Hematopoietic multipotent progenitor cell treated with erythropoietin and hydrocortisone succinate and interleukin-3 and kit ligand, for 6 days (in vitro differentiated cells): ENCODE measurements at regions not wholly inside any gene's neighbourhood (a gene's known extent, or its start where the extent isn't known, plus 50 kb on each side); places are given as distances from the start of the nearest gene placed in this dataset.
A peak's percentile ranks its signal among the peaks of the same experiment; 100 is the strongest.

ENCODE experiments used
- DNase-seq: peaks from one replicate; pipeline ENCODE4 v3.0.0-alpha.2; 2015

DNA sequence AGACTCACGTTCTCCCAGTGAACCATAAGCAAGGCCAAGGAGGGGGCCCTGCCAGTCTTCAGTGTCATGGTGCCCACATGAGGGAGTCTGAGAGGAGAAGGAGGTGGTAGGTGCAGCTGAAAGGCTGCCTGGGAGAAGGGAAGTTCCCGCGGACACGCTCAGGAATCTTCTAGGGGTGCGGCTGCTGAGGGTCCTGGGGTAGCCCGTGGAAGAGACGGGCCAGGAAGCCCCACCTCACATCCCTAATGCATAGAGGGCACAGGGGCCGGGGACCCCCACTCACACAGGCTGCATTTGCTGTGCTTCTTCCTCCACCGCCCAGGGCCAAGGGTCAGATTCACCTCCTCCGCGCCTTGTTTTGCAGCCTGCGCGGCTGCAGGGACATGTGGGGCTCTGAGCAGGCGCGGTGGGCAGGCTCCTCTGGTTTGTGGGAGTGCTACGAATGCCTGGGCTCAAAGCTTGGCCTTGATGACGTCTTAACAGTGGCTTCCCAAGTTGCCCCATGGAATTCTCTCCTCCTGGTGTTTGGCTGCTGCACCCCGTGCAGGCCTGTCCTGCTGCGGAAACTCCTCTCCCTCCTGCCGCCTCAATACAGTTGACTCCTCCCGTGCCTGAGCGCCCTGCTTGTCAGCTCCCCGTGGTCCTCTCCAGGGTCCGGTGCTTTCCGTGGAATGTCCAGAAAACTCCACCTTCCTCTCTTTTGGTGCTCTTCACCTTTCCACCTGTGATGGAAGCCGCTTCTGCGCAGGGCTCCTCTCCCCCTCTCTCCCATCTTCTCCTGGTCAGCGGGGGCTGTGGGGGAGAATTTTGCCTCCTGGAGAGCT, 95.7 kb downstream of the VAPA start:
- no peak for DNase-seq

DNA sequence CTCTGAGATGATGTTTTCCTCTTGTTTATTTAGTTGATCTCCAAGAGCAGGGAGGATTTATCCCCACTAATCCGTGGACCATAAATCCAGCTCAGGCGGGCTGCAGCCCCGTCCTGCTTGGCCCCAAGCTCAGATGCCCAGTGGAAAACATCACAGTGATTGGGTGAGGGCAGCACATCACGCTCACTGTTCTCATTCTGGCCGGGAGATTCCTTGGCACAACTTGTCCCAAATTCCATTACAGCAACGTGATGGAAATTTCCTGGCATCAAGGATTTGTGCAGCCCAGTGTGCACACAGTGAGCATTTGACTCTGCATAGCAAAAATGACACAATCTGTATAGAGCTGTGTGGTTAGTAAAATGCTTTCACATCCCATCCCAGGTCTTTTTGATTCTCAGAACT, 96.8 kb downstream of the VAPA start:
- DNase-seq: no peak

DNA sequence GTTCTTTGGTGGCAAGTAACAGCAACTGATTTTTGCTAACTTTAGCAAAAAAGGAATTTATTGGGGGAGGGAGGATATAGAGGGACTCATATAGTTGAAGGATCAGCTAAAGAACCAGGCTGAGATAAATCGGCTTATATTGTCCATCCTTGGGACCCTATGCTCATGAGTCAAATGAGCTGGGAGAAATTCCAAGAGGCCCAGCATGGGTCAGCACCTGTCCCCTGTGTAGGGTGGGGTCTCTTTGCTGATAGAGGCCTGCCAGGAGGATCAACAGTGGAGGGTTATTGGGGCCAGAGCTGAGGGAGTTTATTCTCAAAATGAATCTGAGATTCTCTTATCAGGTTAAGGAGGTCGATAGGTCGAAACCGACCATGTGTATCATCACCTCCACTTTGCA, 97.2 kb downstream of the VAPA start:
- DNase-seq: no peak

DNA sequence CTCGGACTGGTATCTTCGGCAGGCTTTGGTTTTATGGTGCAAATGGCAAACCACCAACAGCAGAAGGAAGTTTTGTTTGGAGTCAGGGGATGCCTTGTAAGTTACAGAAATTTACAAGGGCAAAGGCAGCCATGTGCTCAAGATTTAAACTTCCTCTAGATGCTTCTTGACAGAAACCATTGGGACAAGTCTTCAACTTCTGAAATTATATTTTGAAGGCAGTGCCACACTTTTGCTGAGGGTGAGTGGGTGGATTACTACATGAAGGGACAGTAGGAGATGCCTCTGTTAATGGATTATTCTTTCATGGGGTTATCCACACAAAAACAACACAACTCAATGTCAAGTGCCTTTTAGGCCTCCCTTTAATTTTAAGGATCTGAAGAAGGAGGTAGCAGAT, 97.9 kb downstream of the VAPA start:
- no peak for DNase-seq

DNA sequence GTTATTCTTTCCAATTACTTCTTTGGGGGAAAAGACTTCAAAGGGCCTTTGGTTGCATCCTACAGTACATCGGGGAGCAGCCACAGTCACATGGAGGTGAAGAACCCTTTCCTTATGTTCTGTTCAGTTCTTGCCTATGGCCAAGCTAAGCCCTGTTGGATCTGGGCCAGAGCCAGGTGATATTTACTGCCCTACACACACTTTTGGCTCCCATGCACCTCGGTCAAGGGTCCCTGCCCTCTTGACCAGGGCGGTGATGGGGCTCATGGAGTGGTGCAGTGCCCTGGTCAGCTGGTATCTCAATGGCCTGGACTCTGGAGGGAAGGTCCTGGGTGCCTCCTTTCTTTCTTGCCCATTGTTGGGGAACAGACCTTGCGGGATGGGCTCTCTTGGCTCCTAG, 98.7 kb downstream of the VAPA start:
- DNase-seq: no peak

DNA sequence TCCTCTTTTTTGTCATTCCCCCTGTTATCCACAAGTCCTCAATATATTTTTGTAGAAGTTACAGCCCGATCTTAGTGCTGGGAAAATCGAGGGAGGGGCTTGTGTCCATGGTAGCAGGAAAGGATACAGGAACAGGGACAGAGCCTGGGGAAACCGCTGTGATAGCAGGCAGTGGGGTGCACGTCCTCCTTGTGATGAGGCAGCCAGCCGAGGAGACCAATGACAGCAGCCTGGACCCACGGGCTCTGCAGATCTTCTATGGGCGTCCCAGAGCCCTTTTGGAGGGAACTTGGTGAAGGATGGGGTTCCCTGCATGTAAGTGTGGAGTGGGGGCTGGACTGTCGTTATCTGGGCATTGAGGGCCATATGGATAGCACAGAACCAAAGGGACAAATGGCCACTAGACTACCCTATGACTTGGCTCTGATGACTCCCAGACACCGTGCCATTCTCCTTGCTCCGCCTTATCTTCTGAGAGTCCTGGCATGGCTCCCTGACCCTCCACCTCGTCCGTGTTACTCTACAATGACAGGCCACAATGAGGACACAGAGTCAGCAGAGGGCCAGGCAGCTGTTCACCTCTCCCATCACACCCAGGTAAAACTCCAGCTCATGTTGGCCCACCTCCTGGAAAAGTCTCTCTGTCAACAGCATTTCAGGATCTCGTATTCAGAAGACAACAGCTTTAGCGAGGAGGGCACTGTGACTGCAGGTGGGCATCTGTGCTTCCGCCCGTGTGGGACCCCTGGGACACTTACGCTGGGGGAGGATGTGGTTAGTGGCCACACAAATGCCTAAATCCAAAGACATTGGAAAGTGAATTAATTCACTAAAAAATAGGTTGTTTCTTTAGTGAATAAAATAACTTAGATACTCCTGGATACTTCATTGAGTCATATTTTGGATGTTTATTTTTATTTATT, 100.1 kb downstream of the VAPA start:
- DNase-seq: no peak

DNA sequence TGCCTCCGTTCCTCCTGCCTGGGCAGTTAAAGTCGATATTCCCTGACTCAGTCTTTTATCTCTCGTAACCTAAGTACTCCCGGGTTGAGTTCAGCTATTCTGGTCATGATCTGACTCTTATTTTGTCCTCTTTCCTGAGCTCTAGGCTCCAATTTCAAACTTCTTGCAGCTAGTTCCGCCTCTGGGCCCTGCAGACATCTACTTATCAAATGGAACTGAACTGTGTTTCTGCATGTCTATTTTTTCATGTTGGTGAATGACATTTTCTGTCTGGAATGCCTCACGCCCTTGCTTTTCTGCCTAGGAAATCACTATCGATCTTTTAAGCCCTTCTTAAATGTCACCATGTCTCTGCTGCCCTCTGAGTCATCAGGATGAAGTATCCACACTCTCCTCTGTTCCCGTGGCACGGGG, 101.5 kb downstream of the VAPA start:
- no peak for DNase-seq

DNA sequence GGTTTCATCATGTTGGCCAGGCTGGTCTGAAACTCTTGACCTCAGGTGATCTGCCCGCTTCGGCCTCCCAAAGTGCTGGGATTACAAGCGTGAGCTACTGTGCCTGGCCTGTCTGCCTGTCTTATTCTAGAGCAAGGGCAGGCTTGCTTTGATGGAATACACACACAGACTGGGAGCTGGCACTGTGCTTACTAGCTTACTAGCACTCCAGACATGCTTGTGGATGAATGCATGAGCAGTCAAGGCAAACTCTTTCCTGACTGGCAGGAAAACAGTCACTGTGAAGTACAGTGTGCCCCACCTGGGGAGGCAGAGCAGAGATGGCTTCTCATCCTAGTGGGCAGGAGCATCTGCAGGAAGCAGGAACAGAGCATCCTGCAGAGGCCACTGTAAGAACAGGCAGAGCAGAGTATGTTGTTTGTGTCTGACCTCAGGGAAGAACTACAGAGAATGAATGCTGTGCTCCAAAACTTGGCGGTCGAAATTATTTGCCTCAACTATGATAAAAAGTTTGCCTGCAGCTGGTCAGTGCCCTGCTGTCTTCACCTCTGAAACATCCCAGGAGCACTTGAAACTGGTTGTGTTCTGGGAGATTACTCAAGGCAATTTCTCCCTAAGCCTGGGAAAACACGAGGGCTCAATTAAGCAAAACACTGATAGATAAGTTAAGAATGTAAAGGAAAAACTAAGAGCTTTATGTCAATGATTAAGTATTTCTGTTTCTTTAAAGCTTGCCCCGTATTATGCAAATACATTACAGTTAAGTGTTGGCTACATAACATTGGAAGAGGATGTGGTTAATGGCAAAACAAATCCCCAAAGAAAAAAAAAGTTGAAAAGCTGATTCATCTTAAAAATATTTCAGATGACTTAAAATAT, 102.4 kb downstream of the VAPA start:
- DNase-seq: no peak

DNA sequence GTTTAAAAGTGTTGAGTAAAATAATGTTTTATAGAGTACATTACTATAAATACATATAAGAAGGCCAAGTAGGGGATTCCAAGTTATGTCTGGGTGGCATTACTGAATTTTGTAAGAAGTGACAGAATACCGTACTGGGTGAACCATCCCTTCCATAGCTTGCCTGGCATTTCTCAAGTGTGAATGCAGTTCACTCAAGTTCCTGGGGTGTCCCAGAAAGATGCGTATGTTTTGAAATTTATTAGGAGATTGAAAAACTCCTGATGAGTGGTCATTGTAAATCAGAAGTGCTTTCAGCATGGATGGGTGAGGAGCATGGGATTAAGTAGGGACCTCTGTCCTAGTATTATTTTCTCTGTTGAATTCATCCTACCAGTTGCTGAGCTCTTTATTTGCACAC, 103.2 kb downstream of the VAPA start:
- no peak for DNase-seq

DNA sequence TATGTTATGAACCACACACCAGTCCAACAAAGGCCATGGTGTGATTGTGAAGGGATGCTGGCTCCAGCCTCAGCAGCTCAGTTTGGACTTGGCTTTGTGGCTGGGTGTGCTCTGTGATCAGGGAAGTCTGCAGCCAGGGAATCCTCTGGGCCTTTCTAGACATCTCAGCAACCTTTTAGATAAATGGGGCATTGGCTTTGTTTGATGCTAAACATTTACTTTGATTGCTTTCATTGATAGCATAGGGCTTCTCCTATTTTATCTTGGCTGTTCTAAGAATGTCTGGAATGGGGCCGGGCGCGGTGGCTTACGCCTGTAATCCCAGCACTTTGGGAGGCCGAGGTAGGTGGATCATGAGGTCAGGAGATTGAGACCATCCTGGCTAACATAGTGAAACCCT, 104.5 kb downstream of the VAPA start:
- DNase-seq: no peak

DNA sequence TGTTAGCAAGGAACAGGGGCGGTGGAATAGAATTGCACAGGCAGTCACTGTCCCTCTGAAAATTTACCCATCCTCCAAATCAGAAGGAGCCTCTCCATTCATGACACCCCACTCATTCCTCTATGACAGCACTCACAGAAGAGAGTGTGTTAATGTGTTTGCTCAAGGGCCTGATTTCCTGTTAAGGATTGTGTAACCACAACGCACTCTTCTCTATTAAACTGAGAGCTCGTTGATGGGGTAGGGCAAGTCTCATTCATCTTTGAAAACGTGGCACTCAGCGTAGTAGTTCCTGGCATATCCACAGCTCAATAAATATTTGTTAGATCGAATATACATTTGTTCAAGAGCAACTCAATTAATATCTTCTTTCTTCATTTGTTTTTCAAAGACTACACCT, 106.4 kb downstream of the VAPA start:
- DNase-seq: peak; percentile 47

DNA sequence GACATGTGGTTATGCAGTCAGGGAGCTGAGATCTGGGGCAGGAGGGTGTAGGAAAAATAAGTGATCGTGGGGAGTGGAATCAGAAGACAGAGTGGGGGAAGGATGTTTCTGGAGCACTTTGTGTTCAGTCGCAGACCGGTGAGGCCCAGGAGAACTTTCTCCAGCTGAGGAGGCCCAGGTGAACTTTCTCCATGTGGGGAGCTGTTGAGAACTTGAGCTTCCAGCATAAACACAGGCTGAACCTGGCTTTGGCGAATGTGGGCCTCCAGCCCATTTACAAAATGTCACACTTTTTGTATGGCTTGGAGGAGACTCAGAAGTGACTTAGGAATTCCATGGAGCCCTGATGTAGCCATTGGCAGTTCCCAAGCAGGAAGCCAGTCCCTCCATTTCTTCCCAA, 108.5 kb downstream of the VAPA start:
- no peak for DNase-seq

DNA sequence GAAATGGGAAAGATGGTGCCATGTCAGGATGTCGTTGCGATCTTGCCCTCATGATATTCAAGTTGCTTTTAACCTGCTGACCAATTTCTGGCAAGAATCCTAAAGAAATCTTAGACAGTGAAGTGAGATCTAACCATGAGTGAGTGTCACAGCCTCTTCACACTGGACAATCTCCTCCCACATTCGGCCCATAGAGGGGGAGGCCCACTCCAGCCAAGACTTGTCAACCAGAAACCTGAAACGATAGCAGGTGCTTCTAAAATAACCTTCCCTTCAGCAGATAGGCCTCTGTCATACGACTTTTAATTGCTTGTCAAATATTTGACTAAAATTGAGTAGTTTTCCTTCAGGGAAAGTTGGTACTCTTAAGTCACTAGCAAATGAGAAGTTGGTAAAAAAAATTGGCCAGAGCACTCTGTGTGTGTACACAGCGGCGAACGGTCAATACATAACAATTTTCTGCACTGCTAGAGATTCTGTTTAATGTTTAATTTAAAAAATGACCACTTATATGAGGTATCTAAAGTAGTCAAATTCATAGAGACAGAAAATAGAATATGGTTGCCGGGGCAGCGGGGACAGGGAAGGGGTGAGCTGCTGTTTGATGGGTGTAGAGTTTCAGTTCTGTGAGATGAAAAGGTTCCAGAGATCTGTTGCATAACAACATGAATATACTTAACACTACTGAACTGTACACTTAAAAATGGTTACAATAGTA, 110.2 kb downstream of the VAPA start:
- DNase-seq: no peak

DNA sequence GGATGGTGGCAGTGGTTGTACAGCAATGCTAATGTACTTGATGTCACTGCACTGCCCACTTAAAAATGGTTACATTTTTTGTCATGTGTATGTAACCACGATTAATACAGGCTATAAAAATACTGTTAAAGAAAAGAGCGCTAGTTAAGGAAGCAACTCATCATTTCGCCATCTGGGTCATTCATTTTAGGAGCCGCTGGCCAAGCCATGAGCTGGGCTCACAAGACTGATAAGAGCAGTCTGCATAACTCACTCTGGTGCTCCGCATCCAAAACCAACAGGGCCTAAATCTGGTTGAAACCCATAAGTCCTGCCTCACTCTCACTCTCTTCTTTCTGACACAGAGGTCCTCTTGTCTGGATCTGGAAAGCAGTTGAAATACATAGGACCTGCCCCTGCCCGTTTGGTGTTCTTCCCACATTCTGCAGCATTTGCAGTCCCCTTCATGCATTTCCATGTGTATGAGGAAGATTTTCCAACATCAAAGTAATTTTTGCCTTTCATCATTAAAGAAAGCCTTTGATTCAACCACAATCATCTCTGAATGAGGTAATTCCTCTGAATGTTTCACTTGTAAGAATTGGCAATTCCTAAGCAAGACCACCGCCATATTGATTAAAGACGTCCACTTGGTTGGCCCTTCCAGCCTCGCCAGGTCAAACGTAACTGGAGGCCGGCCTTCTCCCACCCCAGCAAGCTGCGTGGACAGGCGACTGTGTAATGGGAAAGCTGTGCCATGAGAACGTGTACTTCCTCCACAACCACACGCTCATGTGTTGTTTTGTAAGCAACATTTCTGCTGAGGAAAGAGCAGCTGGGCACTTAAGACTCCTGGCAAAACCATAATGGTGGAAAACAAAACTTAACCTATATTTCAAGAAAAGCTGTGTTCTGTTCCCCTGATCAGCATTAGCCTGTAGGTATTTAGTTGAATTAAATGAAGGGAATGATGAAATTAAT, 112.2 kb downstream of the VAPA start:
- DNase-seq: no peak

DNA sequence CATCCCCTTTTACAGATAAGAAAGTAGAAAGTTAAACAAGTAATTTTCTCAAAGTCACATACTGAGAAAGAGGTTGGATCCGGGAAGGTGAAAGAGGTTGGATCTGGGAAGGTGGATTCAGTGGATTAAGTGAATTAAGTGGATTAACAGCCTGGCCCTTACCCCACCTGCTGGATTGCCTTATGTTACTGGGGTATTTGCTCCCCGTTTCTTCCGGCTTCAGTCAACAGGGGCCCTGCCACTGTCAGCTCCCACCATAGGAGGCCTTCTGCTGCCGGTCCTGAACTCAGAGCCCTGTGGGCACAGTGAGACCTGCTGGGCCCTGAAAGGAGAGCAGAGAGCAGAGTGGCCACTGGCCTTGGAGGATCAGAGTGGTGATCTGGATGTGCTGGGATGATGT, 113.2 kb downstream of the VAPA start:
- DNase-seq: no peak

DNA sequence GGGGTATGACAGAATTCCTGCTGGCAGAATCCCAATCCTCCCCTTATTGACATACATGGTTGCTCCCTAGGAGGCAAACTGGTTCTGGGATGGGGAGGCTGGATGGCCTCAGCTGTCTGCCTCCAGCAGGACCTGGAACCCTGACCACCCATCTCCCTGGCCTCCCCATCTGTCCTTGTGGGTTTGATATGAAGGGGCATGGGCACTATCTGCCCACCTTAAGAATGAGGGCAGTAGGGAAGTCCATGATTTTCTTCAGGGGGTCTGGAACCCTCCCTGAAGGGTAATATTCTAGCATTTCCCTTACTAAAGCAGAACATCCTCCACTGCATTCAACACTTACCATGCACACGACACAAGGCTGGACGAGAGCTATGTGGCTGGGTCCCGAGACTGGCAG, 113.6 kb downstream of the VAPA start:
- DNase-seq: no peak

DNA sequence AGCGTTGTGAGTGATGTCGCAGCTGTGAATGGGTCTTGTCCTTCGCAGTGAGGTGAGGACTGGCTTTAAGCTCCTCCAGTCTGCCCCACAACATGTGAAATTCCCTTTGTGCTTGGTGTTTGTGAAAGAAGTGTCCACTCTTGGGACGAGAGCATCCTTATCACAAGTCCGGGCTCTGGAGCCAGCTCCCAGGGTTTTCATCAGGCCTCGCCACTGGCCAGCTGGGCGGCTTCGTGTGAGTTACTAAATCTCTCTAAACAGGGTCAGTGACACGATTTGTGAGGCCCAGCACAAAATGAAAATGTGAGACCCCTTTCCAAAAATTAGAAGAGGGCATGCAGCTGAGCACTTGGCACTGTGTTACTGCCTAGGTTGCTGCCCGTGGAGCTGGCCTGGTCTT, 115.9 kb downstream of the VAPA start:
- DNase-seq: no peak

DNA sequence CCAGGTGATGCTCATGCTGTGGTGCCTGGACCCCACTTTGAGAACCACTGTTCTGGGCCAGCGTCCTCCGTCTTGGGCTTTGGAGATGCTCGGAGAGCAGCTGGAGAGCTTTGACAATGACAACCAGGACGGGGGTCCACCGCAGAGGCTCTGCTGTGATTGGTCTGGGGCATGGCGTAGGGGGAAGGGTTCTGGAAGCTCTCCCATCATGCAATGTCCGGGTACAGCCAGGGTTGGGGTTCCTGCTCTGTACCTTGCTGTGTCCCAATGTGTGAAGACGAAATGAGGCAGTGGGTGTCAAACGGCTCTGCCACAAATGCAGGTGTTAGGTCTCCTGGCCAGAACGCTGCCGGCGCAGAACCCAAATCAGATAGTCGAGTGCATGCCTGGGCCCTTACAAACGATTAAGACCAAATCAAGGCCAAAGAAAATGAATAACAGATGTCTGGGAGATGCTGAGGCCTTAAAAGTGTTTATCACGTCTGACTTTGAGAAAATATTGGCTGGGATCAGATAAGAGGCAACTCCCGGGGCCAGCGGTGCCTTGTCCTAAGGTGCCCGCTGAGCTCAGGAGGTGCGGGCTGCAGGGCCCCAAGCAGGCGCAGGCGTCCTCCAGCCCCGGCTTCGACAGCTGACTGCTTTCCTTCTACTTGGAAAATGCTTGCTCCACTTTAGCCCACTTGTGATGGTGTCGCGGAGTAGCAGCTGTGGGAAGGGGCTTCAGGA, 117.2 kb downstream of the VAPA start:
- no peak for DNase-seq

DNA sequence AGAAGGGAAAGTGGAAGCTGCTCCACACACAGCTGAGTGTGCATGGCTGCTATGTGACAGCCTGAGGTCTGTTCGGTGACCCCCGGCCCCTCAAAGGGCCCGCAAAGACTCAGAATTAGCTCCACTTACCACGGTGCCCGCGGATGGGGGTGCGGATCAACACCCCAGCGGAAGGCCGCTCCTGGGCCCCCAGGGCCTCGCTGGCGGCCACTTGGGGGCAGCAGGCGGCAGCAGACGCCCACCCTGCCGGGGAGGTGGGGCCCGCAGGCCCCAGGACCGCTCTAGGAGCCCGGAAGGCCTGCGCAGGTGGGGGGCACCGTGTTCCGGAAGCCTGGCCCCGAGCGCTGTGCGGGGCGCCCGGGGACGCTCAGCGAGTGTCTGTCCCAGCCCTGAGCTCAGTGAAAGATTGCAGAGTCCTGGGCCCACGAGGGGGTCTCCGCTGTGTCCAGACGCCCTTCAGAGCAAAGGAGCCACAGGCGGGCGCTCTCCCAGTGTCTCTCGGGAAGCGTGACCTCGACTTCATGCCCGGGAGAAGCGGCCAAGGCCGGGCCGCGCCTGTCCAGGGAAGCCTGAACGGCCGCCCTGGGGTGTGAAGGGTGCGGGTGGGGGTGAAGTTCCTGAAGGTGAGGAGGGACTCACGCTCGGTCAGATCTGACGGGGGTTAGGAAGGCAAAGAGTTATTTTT, 118.7 kb downstream of the VAPA start:
- peak; percentile 46 for DNase-seq

DNA sequence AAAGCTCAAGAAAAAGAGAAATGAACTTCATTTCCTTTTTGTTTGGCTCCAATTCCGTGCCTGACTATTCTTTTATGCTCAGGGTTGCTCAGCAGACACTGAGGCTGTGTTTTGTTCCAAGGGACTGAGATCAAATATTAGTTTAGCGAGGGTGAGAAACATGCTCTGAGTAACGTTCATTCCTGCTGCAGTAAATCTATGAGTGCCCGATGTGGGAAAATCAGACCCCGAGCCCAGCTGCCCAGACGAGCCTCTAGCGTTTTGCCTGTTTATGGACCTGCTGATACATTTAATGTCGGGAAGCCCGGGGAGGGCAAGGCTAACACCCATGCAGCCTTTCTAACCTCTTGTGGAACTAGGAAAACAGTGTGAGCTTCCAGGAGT, 119.2 kb downstream of the VAPA start:
- no peak for DNase-seq
